ENCODE measurements at regions not wholly inside any gene's neighbourhood (a gene's known extent, or its start where the extent isn't known, plus 50 kb on each side); places are given as distances from the start of the nearest gene placed in this dataset.

DNA sequence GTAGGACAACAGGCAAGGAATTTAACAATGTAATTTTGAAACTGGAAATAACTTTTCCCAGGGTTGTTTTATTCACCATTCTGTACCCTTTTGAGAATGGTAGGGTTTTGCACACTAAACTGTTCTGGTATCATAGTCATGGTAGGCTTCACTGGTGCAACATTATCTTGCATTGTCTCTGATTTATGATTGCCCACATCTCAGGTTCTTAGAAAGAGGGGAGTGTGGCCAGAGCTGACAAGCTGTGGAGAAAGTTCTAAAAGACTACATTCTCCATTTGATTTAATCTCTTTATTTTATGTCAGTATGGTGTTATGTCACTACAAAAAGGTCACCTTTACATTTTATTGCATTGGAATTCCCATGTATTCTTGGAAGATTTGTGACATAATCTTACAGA lies 447.3 kb downstream of the GRIA2 start:
- Histone ChIP-seq H3K79me2 (ENCODE audit: insufficient read depth) (no peaks in the 10 kb centered on the region), H3K9me3 (no peaks in the 10 kb centered on the region), H3K4me3 (ENCODE audit: low read depth in 2 of 2, low read length in 1 of 2) (no peak overlapping the region), H4K20me1 (ENCODE audit: insufficient read depth) (no peaks in the 10 kb centered on the region), H3F3A (replicated peaks; ENCODE audit: insufficient read depth) (no peaks in the 10 kb centered on the region), H3K4me1 (ENCODE audit: control insufficient read depth in 1 of 2, insufficient read depth in 2 of 2, low read depth in 1 of 2, low read length in 1 of 2) (0 out of 4 replicates have a peak, but pooled peaks cover 0 to 3% of the 10 kb centered on the region in 2 experiments), H3K4me2 (no peak overlapping the region), H3K9ac (no peak overlapping the region), H3K36me3 (replicated peaks in 1 of 2; ENCODE audit: control insufficient read depth in 1 of 2, insufficient read depth in 2 of 2, low read length in 1 of 2) (no peaks in the 10 kb centered on the region), H3K9me2 (no peaks in the 10 kb centered on the region), H3K27me3 (ENCODE audit: insufficient read depth) (no peaks in the 10 kb centered on the region), H2AFZ (ENCODE audit: low read depth) (no peak overlapping the region), H3K27ac (ENCODE audit: low read depth in 2 of 2, low read length in 1 of 2) (no peak overlapping the region)
- DNase-seq: no peak
- ChIA-PET CTCF (interaction anchor here (0.6 kb wide), 1 partner anchor 100 kb away, joined by 3 read pairs; no protein-coding TSS in a partner anchor), POLR2A (no interaction called here)
- TF ChIP-seq, protein P1, sequence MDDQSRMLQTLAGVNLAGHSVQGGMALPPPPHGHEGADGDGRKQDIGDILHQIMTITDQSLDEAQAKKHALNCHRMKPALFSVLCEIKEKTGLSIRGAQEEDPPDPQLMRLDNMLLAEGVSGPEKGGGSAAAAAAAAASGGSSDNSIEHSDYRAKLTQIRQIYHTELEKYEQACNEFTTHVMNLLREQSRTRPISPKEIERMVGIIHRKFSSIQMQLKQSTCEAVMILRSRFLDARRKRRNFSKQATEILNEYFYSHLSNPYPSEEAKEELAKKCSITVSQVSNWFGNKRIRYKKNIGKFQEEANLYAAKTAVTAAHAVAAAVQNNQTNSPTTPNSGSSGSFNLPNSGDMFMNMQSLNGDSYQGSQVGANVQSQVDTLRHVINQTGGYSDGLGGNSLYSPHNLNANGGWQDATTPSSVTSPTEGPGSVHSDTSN (IDR thresholded peaks at IDR 0.05): no peak
- TF ChIP-seq, protein P2, sequence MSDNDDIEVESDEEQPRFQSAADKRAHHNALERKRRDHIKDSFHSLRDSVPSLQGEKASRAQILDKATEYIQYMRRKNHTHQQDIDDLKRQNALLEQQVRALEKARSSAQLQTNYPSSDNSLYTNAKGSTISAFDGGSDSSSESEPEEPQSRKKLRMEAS (IDR thresholded peaks at IDR 0.05; ENCODE audit: low read depth): no peak
- TF ChIP-seq SMC3 (IDR thresholded peaks at IDR 0.05; ENCODE audit: low read depth, low read length): no peak
- TF ChIP-seq TAF1 (IDR thresholded peaks at IDR 0.05; ENCODE audit: borderline replicate concordance, low read depth, low read length): no peak
- TF ChIP-seq RFX5 (IDR thresholded peaks at IDR 0.05; ENCODE audit: low read length): no peak
- TF ChIP-seq MXI1 (IDR thresholded peaks at IDR 0.05; ENCODE audit: low read depth, low read length): no peak
- TF ChIP-seq RCOR1 (IDR thresholded peaks at IDR 0.05; ENCODE audit: low read length): no peak
- no peak for TF ChIP-seq FOXM1 (IDR thresholded peaks at IDR 0.05; ENCODE audit: low read depth)
- no peak for TF ChIP-seq FOSL2 (IDR thresholded peaks at IDR 0.05; ENCODE audit: borderline replicate concordance, low read depth)
- TF ChIP-seq, protein P3, sequence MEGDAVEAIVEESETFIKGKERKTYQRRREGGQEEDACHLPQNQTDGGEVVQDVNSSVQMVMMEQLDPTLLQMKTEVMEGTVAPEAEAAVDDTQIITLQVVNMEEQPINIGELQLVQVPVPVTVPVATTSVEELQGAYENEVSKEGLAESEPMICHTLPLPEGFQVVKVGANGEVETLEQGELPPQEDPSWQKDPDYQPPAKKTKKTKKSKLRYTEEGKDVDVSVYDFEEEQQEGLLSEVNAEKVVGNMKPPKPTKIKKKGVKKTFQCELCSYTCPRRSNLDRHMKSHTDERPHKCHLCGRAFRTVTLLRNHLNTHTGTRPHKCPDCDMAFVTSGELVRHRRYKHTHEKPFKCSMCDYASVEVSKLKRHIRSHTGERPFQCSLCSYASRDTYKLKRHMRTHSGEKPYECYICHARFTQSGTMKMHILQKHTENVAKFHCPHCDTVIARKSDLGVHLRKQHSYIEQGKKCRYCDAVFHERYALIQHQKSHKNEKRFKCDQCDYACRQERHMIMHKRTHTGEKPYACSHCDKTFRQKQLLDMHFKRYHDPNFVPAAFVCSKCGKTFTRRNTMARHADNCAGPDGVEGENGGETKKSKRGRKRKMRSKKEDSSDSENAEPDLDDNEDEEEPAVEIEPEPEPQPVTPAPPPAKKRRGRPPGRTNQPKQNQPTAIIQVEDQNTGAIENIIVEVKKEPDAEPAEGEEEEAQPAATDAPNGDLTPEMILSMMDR (IDR thresholded peaks at IDR 0.05): no peak
- TF ChIP-seq, protein P4, sequence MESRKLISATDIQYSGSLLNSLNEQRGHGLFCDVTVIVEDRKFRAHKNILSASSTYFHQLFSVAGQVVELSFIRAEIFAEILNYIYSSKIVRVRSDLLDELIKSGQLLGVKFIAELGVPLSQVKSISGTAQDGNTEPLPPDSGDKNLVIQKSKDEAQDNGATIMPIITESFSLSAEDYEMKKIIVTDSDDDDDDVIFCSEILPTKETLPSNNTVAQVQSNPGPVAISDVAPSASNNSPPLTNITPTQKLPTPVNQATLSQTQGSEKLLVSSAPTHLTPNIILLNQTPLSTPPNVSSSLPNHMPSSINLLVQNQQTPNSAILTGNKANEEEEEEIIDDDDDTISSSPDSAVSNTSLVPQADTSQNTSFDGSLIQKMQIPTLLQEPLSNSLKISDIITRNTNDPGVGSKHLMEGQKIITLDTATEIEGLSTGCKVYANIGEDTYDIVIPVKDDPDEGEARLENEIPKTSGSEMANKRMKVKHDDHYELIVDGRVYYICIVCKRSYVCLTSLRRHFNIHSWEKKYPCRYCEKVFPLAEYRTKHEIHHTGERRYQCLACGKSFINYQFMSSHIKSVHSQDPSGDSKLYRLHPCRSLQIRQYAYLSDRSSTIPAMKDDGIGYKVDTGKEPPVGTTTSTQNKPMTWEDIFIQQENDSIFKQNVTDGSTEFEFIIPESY (IDR thresholded peaks at IDR 0.05; ENCODE audit: borderline replicate concordance, low read depth): no peak
- TF ChIP-seq, protein P5, sequence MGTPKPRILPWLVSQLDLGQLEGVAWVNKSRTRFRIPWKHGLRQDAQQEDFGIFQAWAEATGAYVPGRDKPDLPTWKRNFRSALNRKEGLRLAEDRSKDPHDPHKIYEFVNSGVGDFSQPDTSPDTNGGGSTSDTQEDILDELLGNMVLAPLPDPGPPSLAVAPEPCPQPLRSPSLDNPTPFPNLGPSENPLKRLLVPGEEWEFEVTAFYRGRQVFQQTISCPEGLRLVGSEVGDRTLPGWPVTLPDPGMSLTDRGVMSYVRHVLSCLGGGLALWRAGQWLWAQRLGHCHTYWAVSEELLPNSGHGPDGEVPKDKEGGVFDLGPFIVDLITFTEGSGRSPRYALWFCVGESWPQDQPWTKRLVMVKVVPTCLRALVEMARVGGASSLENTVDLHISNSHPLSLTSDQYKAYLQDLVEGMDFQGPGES (IDR thresholded peaks at IDR 0.05; ENCODE audit: low read depth, low read length): no peak
- no peak for TF ChIP-seq MEF2A (IDR thresholded peaks at IDR 0.05; ENCODE audit: borderline replicate concordance, low read depth)
- no peak for TF ChIP-seq FOXJ3 (CRISPR knock-in tag; IDR thresholded peaks at IDR 0.05)
